ENCODE measurements at regions not wholly inside any gene's neighbourhood (a gene's known extent, or its start where the extent isn't known, plus 50 kb on each side); places are given as distances from the start of the nearest gene placed in this dataset.

DNA sequence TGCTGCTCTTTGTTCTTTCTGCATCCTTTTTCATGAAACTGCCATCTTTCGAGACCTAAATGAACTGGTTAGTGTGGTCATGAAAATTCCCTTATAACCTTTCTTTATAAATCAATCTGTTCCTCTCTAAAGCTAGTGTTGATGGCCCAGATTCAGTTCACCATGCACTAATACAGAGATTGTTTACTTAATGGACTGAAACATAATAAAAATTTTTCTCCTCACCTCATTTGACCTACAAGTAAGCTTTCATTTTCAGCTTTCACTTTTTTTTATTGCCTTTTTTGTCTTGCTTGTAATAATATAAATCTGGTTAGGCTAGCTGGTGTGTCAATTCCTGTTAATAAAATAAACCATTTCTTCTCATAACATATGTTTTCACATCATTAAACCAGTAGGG is 183.8 kb downstream of the CCDC59 start:
- DNase-seq (ENCODE audit: low read depth), result no peak

DNA sequence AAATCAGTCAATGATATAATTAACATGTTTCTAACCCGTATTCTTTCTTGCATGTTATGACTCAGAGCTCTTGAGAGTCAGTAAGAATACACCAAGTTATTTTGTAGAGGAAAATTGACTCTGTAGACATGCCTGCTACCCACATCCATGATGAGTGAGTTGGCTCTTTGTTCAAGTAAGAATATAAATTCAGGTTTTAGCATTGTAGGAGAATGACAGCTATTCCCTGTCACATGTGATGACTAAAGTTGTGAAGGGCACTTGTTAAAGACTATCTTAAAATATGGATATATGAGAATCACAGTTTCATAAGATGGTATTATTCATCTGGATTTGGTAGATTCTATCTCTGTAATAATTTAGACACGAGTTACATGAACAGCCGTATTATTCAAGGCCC is 209.1 kb downstream of the CCDC59 start:
- no peak for DNase-seq (ENCODE audit: low read depth)

DNA sequence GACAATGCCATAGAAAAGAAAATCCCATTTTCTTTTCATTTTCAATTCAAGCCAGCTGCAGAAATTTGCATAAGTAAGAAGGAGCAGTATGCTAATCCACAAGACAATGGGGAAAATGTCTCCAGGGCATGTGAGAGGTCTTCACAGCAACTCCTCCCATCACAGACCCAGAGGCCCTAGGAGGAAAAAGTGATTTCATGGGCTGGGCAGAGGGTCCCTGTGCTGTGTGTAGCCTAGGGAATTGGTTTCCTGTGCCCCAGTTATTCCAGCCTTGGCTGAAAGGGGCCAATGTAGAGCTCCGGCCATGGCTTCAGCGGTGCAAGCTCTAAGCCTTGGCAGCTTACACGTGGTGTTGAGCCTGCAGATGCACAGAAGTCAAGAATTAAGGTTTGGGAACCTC is 211.4 kb downstream of the CCDC59 start:
- no peak for DNase-seq (ENCODE audit: low read depth)

DNA sequence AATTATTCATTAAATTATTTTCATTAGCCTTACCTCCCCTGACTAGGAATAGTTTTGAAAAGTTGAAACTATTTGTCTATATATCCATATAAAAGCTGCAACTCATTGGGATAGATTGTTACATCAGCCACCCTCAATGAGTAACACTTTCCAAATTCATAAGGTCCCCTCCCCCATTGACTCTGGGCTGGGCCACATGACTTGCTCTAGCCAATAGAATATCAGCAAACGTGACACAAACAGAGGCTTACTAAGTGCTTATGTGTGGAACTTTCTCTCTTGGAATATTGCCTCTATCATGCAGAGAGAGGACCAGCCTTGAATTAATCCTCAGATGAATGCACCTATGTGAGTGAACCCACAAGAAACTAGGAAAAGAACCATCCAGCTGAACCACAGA is 213.7 kb downstream of the CCDC59 start:
- DNase-seq (ENCODE audit: low read depth), result no peak

DNA sequence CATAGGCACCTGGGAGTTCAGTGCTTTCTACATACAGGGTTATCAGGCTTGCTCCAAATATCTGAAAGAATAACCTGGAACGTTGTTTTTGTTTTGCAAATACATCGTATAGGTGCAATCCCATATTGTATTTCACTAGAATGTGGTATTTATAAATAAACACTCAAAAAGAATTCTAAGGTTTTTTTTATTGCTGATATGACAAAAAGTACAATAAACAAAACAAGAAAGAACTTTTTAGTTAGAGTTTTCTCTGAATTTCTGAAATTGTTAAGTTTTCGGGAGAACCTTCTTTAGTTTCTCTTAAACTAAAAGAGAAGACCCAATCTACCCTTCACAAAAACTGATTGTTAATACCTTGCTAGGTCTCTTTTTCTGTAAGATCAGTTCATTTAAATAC is 225.8 kb downstream of the CCDC59 start:
- no peak for DNase-seq (ENCODE audit: low read depth)

DNA sequence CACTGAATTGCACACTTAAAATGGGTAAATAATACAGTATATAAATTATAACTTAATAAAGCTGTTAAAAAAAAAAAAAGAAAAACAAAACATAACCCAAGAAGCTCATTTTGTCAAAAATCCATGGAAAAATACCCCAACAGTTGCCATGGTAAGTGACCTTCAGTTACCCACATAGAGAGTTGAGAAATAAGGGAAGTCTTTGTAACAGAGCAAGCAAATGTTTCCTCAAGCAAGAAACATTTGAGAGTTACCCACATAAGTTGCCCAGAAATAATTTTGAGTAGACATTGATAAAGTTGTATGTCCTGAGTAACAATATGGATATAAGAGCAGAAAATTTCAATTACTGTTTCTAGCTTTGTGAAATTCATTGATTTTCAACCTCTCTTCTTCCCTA is 227.4 kb downstream of the CCDC59 start:
- DNase-seq (ENCODE audit: low read depth), result no peak

DNA sequence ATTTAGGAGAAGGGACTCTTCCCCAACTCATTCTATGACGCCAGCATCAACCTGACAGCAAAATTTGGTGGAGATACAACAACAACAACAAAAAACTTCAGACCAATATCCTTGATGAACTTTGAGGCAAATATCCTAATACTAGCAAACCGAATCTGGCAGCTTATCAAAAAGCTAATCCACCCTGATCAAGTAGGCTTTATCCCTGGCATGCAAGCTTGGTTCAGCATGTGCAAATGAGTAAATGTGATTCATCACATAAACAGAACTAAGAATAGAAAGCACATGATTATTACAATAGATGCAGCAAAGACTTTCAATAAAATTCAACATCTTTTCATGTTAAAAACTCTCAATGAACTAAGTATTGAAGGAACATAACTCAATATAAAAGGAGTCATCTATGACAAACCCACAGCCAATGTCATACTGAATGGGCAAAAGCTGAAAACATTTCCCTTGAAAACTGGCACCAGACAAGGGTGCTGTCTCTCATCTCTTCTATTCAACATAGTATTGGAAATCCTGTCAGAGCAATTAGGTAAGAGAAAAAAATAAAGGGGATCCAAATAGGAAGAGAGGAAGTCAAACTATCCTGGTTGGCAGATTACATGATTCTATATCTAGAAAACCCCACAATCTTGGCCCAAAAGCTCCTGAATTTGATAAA is 233.3 kb downstream of the CCDC59 start:
- peak; percentile 43 for DNase-seq (ENCODE audit: low read depth)

DNA sequence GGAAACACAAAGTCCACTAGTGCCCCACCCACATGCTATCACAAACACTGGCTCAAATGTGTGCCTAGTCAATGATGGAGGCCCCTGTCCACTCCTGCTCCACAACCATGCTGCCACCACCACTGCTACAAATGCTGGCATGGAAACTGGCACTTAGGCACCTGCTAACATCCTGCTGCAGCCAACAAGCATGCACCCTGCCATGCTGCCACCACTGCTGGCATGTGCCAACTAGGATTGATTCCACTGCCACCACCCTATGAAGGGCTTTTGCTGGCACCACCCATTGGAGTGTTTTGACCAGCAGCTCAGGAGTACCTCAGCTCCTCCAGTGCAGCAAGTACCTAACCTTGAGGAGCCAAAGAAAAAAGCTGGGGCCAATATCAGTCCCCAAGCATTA is 236.6 kb downstream of the CCDC59 start:
- DNase-seq (ENCODE audit: low read depth), result no peak

DNA sequence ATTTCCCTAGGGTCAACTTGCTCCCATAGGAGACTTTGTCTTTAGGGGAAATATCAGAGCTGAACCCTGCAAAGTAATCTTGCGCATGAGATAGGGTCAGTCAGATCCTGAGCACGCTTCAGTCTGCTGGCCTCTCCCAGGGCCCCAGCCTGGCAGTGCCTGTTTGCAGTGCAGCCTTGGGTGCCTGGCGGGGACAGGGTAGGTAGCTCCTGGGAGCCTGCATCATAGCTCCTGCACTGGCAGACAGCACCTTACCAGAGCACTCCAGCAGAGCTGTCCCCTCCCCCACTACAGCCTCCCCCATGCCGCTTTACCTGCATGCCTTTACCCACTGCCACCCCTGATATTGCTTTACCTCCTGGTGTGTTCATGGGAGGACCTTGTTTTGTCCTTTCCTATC is 237.3 kb downstream of the CCDC59 start:
- no peak for DNase-seq (ENCODE audit: low read depth)

DNA sequence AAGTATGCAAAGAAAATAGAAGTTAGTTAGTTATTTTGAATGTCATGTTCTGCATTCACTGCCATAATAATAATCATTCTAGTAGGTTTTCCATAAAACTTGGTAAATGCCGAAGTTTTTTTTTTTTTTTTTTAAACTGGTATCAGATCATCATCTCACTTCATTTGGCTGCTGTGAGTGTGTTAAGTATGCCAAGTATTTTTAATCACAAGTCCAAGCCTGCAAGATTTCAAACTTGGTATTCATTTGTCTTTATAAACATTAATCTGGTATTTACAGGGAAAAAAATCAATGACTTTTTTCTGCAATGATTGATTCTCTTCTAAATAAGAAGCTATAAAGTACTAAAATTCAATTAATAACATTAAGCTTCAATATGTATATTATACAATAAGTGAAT is 248.9 kb downstream of the CCDC59 start:
- no peak for DNase-seq (ENCODE audit: low read depth)

DNA sequence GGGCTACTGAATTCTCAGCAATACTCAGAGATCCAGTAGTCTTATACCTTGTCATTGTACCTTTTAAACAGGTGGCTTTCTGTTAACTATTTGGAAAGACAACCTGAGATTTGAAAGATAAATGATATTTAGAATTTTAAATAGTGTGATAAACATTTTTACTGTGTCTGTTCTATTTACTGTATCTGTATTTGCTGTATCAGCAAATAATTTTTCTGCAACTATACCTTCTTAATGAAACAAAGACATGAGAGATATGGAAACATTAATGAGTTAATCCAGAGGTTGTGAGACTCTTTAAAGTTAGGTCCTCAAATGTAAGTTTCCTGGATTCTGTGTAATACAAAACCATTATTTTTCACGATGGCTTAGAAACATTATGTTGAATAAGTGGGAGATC is 249.6 kb downstream of the CCDC59 start:
- no peak for DNase-seq (ENCODE audit: low read depth)

DNA sequence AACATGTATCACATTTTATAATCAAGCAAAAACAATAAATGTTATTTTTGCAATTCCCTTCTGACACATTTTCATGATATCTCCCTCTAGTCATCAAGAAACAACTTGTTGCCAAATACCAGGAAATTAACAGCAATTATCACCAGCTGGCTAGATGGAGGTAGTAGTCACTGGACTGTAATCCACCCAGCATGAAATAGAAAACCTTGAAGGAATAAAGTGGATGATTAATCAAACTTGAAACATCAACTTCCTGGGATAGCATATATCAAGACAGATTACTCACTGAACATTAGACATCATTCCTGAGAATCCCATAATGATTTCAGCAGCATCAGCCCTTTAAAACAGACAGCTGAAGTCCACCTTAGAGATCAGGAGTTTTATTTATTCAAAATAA is 259.0 kb downstream of the CCDC59 start:
- no peak for DNase-seq (ENCODE audit: low read depth)

DNA sequence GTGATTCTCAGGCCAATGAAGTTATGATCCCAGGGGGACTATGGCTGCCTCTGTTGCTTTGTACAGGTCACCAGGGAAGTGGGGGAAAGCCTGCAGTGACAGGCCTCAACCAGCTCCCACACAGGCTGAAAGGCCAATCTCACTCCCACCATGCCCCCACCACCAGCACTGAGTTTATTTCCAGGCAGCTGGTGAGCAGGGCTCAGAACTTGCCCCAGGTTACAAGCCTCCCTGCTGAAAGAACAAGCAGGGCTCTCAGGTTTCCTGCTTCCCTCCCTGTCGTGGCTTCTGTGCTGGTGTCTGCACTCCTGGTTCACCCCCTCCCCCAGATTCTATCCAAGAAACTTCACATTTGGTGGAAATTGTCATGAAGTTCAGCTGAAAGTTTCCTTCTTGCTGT is 260.3 kb downstream of the CCDC59 start:
- DNase-seq (ENCODE audit: low read depth), result no peak

DNA sequence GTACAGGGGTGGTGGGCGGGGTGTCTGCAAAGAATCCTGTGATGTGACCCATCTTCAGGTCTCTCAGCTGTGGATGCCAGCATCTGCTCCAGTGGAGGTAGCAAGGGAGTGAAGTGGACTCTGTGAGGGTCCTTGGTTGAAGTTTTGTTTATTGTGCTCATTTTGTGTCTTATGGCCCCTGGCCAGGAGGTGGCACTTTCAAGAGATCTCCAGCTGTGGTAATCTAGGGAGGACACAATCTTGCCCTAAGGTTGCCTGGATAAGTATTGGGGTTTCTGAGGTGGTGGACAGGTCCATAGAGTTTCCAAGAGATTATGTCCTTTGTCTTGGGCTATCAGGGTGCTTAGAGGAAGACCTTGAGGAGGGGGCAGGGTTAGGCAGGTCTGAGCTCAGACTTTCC is 260.7 kb downstream of the CCDC59 start:
- DNase-seq (ENCODE audit: low read depth), result no peak

DNA sequence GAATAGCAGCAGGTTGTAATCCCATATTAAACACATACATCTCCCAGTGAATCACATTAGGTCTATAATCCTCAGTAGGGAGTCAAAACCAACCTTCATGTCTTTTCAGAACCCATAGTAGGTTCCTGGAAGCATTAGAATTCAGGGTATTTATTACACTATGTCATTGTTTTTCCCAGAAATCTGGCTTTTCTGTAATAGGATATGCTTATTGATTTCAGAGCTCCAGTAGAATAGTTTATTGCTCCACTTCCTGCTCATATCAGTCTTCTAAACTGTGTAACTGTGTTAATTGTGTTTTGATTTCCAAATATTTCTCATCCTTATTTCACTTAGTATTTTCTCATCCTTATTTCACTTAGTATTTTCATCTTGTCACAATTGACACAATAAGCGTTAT is 268.0 kb downstream of the CCDC59 start:
- DNase-seq (ENCODE audit: low read depth), result no peak

DNA sequence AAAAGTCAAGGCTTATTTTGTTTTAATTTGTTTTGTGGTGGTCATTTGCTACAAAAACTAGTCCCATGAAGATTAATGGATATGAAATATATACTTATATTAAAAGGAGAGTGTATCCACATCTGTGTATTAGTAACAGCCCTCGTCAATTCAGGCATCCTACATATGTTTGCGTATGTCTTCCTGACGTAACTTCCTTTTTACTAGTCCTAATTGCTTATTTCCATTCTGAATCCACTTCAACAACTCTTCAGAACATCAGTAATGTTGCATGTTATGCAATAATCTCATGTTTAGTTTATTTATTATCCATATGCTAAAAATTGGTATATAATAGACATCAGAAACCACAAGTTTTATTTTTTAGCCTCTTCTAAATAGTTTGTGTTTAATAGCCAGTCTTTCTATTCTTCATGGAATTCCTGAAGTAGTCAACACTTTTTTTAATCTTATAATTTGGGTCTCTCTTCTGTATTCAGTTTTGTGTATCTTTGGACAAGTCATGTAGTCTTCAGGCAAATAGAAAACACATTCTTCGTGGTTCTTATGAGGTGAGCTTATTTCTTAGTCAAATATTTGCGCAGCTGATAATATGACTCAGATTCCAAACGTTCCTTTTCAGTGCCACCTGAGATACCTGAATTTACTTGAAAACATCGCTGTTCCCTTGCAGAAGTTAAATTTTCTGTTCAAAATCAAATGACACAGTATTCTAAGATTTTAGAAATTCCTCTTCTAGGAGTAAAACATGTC is 268.6 kb downstream of the CCDC59 start:
- no peak for DNase-seq (ENCODE audit: low read depth)

DNA sequence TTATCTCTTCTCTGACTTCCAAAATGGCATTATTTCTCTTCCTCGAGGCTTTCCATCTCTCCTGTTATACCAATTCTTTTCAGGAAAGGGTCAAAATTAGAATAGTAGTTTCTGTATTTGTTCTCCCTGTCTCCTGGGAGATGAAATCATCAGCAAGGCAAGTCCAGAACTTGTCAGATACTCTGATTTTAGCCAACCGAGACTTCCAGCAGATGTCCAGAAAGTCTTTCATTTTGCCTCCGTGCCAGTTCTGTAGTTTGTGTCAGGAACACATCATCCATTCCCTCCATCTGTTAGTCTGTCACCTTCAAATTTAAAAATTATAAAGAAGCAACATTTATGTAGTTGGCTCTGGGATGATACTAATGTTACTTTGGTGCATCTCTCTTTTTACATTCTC is 275.7 kb downstream of the CCDC59 start:
- DNase-seq (ENCODE audit: low read depth), result no peak

DNA sequence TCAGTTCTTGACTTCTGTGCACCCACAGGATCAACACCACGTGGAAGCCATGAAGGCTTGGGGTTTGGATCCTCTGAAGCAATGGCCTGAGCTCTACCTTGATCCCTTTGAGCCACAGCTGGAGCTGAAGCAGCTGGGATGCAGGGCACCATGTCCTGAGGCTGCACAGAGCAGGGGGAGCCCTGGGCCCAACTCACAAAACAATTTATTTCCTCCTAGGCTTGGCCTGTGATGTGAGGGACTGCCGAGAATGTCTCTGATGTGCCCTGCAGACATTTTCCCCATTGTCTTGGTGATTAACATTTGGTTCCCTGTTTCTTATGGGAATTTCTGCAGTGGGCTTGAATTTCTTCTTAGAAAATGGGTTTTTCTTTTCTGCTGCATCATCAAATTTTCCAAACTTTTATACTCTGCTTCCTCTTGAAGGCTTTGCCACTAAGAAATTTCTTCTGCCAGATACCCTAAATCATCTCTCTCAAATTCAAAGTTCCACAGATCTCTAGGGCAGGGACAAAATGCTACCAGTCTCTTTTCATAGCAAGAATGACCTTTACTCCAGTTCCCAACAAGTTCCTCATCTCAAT is 288.2 kb downstream of the CCDC59 start:
- DNase-seq (ENCODE audit: low read depth), result no peak

DNA sequence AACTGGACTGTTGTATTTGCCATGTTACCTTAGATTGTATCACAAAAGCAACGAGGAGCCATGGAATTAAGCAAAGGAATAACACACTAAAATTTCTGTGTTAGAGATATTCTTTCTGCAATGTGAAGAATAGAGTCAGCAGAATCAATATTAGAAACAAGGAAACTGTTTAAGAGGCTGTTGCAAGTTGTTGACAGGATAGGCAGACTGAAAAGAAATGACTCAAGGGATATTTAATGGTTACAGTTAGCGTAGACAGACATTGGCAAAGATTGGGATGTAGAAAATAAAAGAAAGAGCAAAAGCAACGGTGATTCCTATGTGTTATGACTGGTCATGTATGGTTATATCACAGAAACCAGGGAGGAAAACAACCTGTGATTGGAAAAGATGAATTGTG is 299.0 kb upstream of the PPFIA2 start:
- DNase-seq (ENCODE audit: low read depth), result no peak

DNA sequence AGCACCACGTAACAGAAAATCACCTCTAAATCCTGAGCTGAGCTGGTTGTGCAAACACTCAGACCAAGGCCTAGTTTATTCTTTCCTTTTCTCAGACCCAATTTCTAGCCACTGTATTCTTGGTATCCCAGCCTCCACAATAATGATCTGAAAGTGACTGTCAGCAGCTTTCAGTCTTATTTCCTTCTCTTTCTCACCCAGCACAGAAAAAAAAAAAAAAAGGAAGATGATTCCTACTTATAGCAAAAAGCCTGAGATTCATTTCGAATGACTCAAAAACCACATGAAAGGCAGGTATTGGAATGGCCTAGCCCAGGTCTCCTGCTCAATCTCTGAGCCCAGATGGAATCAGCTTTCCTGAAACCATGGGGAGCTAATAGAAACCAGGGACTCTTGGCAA is 298.6 kb upstream of the PPFIA2 start:
- peak; percentile 3 for DNase-seq (ENCODE audit: low read depth)

DNA sequence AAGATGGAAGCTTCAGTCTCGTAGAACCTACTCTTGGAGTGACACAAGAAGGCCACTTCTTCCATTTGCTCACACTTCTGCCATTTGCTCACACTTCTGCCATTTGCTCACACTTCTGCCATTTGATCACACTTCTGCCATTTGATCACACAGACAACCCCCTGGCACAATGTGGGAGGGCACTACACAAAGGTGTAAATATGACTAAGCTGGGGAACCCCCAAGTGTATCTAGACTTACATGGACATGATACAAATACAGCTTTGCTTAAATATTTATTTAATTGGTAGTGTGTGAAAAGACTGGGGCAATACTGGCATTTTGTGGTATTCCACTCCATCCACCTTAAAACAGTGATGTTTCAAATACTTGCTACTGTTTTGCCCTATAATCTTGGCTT is 296.2 kb upstream of the PPFIA2 start:
- no peak for DNase-seq (ENCODE audit: low read depth)

DNA sequence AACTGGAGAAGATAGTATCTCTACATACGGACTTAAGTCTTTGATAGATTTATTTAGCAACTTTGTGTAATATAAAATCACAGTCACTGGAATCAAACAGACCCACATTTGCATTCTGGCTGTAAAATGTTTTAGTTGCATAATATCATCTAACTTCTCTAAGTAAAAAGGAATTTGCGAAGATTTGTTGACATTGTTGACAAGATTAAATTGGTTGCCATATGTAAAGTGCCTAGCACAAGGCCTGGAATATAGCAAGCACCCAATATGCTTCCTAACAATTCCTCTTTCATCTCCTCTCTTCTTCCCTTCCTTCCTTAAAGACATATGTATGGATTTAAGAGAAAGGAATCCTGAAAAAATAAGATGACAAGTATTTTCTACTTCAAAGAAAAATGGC is 295.4 kb upstream of the PPFIA2 start:
- no peak for DNase-seq (ENCODE audit: low read depth)

DNA sequence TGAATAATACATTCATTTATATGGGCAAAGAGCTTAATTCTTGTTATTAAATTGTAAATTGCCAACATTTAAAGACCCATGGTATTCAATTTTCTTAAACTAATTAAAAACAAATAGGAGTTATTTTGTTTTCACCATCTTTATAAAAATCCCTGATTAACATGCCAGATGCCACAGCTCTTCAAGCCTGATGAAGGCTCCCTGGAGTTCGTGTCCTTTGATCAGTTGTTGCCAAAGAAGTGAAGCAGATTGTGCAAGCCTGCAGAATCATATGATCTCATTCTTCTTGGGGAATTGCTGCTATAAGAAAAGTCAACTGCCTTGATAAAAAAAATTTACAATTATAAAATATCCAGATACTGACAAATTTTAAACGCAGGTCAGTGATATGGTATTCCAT is 288.3 kb upstream of the PPFIA2 start:
- DNase-seq (ENCODE audit: low read depth), result peak; percentile 5
